ENCODE measurements at regions not wholly inside any gene's neighbourhood (a gene's known extent, or its start where the extent isn't known, plus 50 kb on each side); places are given as distances from the start of the nearest gene placed in this dataset.

DNA sequence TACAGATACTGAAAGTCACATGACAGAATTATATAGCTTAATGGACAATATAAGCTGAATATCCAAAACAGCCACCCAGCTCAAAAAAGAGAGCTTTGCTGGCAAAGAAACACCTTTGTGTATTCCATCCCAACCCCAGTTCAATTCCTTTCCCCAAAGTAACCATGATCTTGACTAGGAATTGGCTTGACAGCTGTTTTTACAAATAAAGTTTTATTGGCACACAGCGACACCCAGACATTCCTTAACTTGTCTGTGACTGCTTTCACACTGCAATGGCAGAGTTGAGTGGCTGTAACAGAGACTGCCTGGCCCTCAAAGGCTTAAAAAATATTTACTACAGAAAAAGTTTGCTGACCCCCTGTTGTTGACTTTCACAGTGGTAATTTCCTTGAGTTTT is 264.0 kb upstream of the TSHZ2 start:
- no peaks in the 10 kb centered on the region for H3K4me1 ChIP-seq (ENCODE audit: insufficient read depth, low read length)
- no peak overlapping the region for H3K4me3 ChIP-seq (ENCODE audit: low read length)
- no peaks in the 10 kb centered on the region for H3K9me3 ChIP-seq (ENCODE audit: low read length)
- H3K27me3 ChIP-seq (ENCODE audit: insufficient read depth, low read length) = no peaks in the 10 kb centered on the region
- no peak overlapping the region for H2AFZ ChIP-seq (ENCODE audit: low read depth, low read length)
- H3K36me3 ChIP-seq (ENCODE audit: insufficient read depth, low read length) = no peaks in the 10 kb centered on the region

DNA sequence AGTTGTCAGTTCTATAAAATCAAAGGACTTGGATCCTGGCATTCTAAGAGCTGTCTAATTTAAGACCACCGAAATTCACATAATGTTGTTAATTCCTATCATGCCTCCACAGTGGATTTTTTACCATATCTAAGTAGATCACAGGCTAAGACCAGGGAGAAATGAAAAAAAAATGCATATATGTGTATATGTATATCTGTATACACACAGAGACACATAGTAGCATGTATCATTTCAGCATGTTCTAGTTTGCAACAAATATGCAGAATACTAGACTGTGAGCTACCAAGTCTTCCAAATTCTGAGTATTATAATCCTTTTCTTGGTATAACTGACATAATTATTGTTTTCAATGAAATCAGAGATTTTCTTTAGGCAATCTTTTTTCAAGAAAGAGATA is 267.6 kb upstream of the TSHZ2 start:
- no peaks in the 10 kb centered on the region for H3K9me3 ChIP-seq (ENCODE audit: low read length)
- H2AFZ ChIP-seq (ENCODE audit: low read depth, low read length) = no peak overlapping the region
- no peaks in the 10 kb centered on the region for H3K4me1 ChIP-seq (ENCODE audit: insufficient read depth, low read length)
- H3K4me3 ChIP-seq (ENCODE audit: low read length) = no peak overlapping the region
- H3K27me3 ChIP-seq (ENCODE audit: insufficient read depth, low read length) = no peaks in the 10 kb centered on the region
- no peaks in the 10 kb centered on the region for H3K36me3 ChIP-seq (ENCODE audit: insufficient read depth, low read length)

DNA sequence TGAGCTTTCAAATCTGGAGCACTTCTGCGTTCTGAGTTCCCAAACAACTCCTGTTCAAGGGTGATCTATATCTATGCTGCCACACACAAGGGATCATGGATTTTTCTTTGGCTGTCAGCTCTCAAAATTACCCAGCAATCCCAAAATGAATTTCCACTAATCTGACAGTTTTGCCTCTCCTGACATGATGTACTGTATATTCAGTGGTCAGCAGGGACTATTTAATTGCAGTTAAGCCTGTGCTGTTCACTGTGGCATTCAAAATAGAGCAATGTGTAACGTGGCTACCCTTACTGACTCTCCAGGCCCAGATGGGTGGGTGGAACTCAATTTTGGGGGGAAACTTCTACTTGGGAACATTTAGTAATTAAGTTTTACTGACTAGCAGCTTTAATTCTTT is 283.8 kb upstream of the TSHZ2 start:
- Histone ChIP-seq H2AFZ (ENCODE audit: low read depth, low read length) (no peak overlapping the region), H3K9me3 (ENCODE audit: low read length) (no peaks in the 10 kb centered on the region), H3K4me3 (ENCODE audit: low read length) (no peak overlapping the region), H3K27me3 (ENCODE audit: insufficient read depth, low read length) (no peaks in the 10 kb centered on the region), H3K36me3 (ENCODE audit: insufficient read depth, low read length) (no peaks in the 10 kb centered on the region), H3K4me1 (ENCODE audit: insufficient read depth, low read length) (peaks cover 4% of the 10 kb centered on the region)

DNA sequence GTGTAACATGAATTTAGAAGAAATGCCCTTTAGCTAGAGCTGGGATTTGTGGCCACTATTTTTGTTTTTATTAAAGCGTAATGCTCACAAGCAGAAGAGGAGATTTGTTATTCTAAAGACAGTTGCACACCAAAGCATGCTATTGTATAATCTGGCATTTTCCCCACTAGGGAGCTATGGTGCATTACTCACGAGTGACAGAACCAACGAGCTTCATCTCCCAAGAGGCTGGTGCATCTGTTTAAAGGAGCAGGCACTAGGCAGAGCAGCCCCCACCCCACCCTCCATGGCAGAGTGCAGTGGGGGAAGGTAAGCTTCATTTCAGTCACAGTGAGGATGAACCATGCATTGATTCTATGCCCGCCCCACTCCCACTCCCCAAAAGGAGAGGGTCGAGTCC is 287.3 kb upstream of the TSHZ2 start:
- Histone ChIP-seq H2AFZ (ENCODE audit: low read depth, low read length) (no peak overlapping the region), H3K9me3 (ENCODE audit: low read length) (no peaks in the 10 kb centered on the region), H3K36me3 (ENCODE audit: insufficient read depth, low read length) (no peaks in the 10 kb centered on the region), H3K4me1 (ENCODE audit: insufficient read depth, low read length) (peaks cover 4% of the 10 kb centered on the region), H3K4me3 (ENCODE audit: low read length) (no peak overlapping the region), H3K27me3 (ENCODE audit: insufficient read depth, low read length) (no peaks in the 10 kb centered on the region)

DNA sequence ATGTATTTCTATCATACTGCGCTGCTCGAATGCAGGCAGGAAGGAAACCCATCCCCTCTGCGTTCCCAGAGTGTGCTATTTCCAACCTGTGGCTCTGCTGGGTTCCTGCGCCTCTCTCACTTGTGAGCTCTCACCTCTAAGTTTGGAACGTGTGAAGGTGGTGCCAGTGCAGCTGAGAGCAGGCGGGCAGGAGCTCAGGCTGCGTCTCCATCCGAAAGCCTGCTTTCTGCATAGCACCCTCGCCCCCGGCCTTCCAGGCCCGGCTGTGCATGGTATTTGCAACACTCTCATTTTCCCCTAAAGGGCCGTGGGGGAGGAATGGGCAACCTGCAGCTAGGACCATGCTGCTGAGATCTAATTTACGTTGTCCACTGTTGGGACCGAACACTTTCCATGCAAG is 288.0 kb upstream of the TSHZ2 start:
- no peaks in the 10 kb centered on the region for H3K27me3 ChIP-seq (ENCODE audit: insufficient read depth, low read length)
- H3K36me3 ChIP-seq (ENCODE audit: insufficient read depth, low read length) = no peaks in the 10 kb centered on the region
- no peaks in the 10 kb centered on the region for H3K9me3 ChIP-seq (ENCODE audit: low read length)
- no peak overlapping the region for H2AFZ ChIP-seq (ENCODE audit: low read depth, low read length)
- no peak overlapping the region for H3K4me3 ChIP-seq (ENCODE audit: low read length)
- peaks cover 4% of the 10 kb centered on the region for H3K4me1 ChIP-seq (ENCODE audit: insufficient read depth, low read length)

GRCh38 chr20:52683761-52684160 is 288.4 kb upstream of the TSHZ2 start:
- no peaks in the 10 kb centered on the region for H3K27me3 ChIP-seq (ENCODE audit: insufficient read depth, low read length)
- no peaks in the 10 kb centered on the region for H3K36me3 ChIP-seq (ENCODE audit: insufficient read depth, low read length)
- H3K4me1 ChIP-seq (ENCODE audit: insufficient read depth, low read length) = peaks cover 4% of the 10 kb centered on the region
- no peak overlapping the region for H3K4me3 ChIP-seq (ENCODE audit: low read length)
- no peaks in the 10 kb centered on the region for H3K9me3 ChIP-seq (ENCODE audit: low read length)
- H2AFZ ChIP-seq (ENCODE audit: low read depth, low read length) = no peak overlapping the region

DNA sequence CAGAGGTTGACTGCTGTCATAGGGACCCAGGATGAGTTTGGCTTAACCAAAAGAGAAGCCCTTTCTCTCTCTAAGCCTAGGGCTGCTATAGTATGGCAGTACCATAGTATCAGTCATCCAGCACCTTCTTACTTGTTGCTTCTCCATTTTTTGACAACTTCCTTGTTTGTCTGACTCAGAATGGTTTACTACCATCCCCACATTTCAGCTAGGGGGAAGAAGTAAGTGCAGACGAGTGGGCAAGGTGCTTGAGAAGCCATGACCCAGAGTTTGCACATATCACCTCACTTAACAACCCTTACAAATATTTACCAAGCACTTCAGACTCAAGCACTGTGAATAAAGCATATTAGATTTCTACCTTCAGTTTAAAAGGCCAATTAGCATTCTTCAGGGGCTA is 289.9 kb upstream of the TSHZ2 start:
- Histone ChIP-seq H3K27me3 (ENCODE audit: insufficient read depth, low read length) (peaks cover 5% of the 10 kb centered on the region), H2AFZ (ENCODE audit: low read depth, low read length) (no peak overlapping the region), H3K4me1 (ENCODE audit: insufficient read depth, low read length) (peaks cover 4% of the 10 kb centered on the region), H3K4me3 (ENCODE audit: low read length) (no peak overlapping the region), H3K9me3 (ENCODE audit: low read length) (no peaks in the 10 kb centered on the region), H3K36me3 (ENCODE audit: insufficient read depth, low read length) (no peaks in the 10 kb centered on the region)

- Histone ChIP-seq H3K9me3 (ENCODE audit: low read length) (no peaks in the 10 kb centered on the region), H3K4me3 (ENCODE audit: low read length) (no peak overlapping the region), H3K36me3 (ENCODE audit: insufficient read depth, low read length) (no peaks in the 10 kb centered on the region), H2AFZ (ENCODE audit: low read depth, low read length) (no peak overlapping the region), H3K4me1 (ENCODE audit: insufficient read depth, low read length) (peaks cover 4% of the 10 kb centered on the region), H3K27me3 (ENCODE audit: insufficient read depth, low read length) (peaks cover 5% of the 10 kb centered on the region)
Measured at GRCh38 chr20:52681288-52681687, 290.9 kb upstream of the TSHZ2 start.

DNA sequence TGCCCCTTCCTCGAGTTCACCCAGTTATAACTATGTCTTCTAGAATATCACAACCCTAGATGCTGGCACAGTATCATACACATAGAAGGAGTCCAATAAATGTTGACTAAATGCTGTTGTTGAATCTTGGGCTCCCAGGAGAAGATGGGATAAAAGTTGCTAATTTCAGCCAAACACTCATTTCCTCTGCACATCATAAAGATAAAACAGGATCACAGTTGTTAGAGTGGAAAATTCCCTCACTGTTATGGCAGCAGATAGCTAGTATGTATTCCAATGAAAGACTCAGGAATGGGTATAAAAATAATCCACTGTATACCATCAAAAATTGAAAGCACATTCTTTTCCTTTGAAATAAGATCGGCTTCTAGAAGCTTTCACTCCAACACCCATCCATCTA is 294.9 kb upstream of the TSHZ2 start:
- H3K27me3 ChIP-seq (ENCODE audit: insufficient read depth, low read length) = peaks cover 5% of the 10 kb centered on the region
- no peak overlapping the region for H3K4me3 ChIP-seq (ENCODE audit: low read length)

DNA sequence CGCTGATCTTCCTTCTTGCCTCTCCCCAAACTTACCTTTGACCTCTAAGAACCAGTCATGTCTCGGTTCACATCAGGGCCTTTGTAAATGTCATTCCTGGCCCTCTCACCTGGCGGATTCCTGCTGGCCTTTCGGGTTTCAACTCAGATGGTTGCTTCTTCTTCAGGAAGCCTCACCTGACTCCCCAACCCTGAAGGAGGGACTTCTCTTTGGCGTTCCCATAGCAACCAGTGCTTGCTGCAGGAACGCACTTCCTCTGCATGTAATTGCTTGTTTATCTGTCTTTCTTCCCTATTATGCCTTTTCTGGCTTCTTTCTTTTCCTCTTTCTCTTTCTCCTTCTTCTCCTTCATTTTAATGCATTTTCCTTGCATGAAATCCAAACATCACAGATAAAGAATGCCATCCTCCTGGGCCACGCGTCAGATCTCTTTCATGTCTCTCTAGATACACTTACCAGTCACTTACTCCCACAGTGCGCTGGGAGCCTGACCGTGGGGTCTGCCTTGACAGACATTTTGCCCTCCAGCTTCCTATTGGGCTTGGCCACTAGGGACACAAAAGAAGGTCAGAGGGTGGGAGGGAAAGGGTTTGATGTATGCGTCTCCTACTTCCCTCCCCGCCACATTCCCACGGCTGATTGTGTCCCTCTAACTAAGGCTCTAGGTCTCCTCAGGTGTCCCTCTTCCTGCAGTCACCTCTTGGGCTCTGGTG is 295.7 kb upstream of the TSHZ2 start:
- H3K4me1 ChIP-seq (ENCODE audit: insufficient read depth, low read length) = no peaks in the 10 kb centered on the region
- H3K27me3 ChIP-seq (ENCODE audit: insufficient read depth, low read length) = peaks cover 5% of the 10 kb centered on the region
- no peaks in the 10 kb centered on the region for H3K9me3 ChIP-seq (ENCODE audit: low read length)
- H3K4me3 ChIP-seq (ENCODE audit: low read length) = no peak overlapping the region
- H2AFZ ChIP-seq (ENCODE audit: low read depth, low read length) = no peak overlapping the region
- H3K36me3 ChIP-seq (ENCODE audit: insufficient read depth, low read length) = no peaks in the 10 kb centered on the region

More for the DNA sequence above, 294.9 kb upstream of the TSHZ2 start:
- H3K9me3 ChIP-seq (ENCODE audit: low read length) = no peaks in the 10 kb centered on the region
- no peaks in the 10 kb centered on the region for H3K4me1 ChIP-seq (ENCODE audit: insufficient read depth, low read length)
- no peaks in the 10 kb centered on the region for H3K36me3 ChIP-seq (ENCODE audit: insufficient read depth, low read length)
- H2AFZ ChIP-seq (ENCODE audit: low read depth, low read length) = no peak overlapping the region

DNA sequence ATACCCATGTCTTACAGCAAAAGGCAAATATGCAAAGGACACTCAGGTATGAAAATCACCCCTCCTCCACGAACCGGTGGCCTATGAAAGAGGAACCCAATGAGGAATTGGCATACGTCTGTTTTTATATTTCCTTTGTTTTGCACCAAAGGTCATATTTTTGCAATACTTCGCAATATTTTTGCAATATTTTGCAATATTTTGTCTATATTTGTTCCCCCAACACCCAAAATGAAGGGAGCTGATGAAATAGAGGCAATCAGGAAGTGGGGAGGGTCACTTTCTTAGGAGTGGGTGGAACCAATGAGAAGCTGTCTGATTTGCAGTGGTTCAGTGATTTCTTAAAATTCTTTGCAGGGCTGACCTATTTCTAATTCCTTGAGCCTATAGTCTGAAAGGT is 296.8 kb upstream of the TSHZ2 start:
- Histone ChIP-seq H3K36me3 (ENCODE audit: insufficient read depth, low read length) (no peaks in the 10 kb centered on the region), H3K4me3 (ENCODE audit: low read length) (no peak overlapping the region), H3K9me3 (ENCODE audit: low read length) (no peaks in the 10 kb centered on the region), H3K27me3 (ENCODE audit: insufficient read depth, low read length) (peaks cover 5% of the 10 kb centered on the region), H2AFZ (ENCODE audit: low read depth, low read length) (no peak overlapping the region), H3K4me1 (ENCODE audit: insufficient read depth, low read length) (no peaks in the 10 kb centered on the region)

GRCh38 chr20:52668626-52669025 is 303.5 kb upstream of the TSHZ2 start:
- no peaks in the 10 kb centered on the region for H3K27me3 ChIP-seq (ENCODE audit: insufficient read depth, low read length)
- no peak overlapping the region for H3K4me3 ChIP-seq (ENCODE audit: low read length)
- H3K36me3 ChIP-seq (ENCODE audit: insufficient read depth, low read length) = no peaks in the 10 kb centered on the region
- no peaks in the 10 kb centered on the region for H3K9me3 ChIP-seq (ENCODE audit: low read length)
- H3K4me1 ChIP-seq (ENCODE audit: insufficient read depth, low read length) = no peaks in the 10 kb centered on the region
- H2AFZ ChIP-seq (ENCODE audit: low read depth, low read length) = no peak overlapping the region

DNA sequence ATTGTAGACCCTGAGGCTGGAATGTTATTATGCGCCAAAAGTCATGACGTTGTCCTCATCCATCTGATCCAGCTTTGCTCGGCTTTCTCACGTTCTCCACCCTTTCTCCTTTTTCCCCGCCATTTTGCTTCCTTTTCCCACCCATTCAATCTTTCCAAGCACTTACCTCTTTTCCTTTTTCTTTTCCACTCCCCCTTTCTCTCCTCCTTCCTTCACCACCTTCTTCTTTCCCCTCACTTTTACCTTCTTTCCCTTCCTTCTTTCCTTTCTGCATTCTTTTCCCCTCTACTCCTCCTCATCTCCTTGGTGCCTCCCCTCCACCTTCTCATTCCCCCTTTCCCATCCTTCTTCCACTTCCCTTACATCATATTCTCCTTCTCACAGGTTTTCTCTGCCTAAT is 304.8 kb upstream of the TSHZ2 start:
- H2AFZ ChIP-seq (ENCODE audit: low read depth, low read length) = no peak overlapping the region
- no peak overlapping the region for H3K4me3 ChIP-seq (ENCODE audit: low read length)
- no peaks in the 10 kb centered on the region for H3K27me3 ChIP-seq (ENCODE audit: insufficient read depth, low read length)
- H3K9me3 ChIP-seq (ENCODE audit: low read length) = no peaks in the 10 kb centered on the region
- no peaks in the 10 kb centered on the region for H3K36me3 ChIP-seq (ENCODE audit: insufficient read depth, low read length)
- no peaks in the 10 kb centered on the region for H3K4me1 ChIP-seq (ENCODE audit: insufficient read depth, low read length)

- no peak overlapping the region for H2AFZ ChIP-seq (ENCODE audit: low read depth, low read length)
- no peaks in the 10 kb centered on the region for H3K36me3 ChIP-seq (ENCODE audit: insufficient read depth, low read length)
- H3K27me3 ChIP-seq (ENCODE audit: insufficient read depth, low read length) = no peaks in the 10 kb centered on the region
Measured at GRCh38 chr20:52665441-52665840, 306.7 kb upstream of the TSHZ2 start.

More at GRCh38 chr20:52665441-52665840, 306.7 kb upstream of the TSHZ2 start:
- no peaks in the 10 kb centered on the region for H3K9me3 ChIP-seq (ENCODE audit: low read length)
- H3K4me1 ChIP-seq (ENCODE audit: insufficient read depth, low read length) = no peaks in the 10 kb centered on the region
- no peak overlapping the region for H3K4me3 ChIP-seq (ENCODE audit: low read length)
